Esophagus squamous epithelium (tissue), 5 donors: ENCODE measurements at regions not wholly inside any gene's neighbourhood (a gene's known extent, or its start where the extent isn't known, plus 50 kb on each side); places are given as distances from the start of the nearest gene placed in this dataset.

Experiments used
- DNase-seq: peaks from one replicate; lab custom pipeline; 2025; lab: John Stamatoyannopoulos, UW
- H3K27ac ChIP-seq, 4 donors: fragments of 200-600 bp; sonication (generic); one replicate each; pipeline ENCODE4 v1.5.1; 2016 to 2019; ENCODE audit warnings: mild to moderate bottlenecking in 1 of 4
- H3K27me3 ChIP-seq, 4 donors: fragments of 200-600 bp; sonication (generic); 1 replicate in 3 of 4; 2 replicates in 1 of 4; pipeline versions ENCODE4 v1.5.1 to v1.6.0; 2017 to 2021; ENCODE audit warnings: antibody characterized with exemption in 1 of 4
- H3K36me3 ChIP-seq, 3 donors: fragments of 200-600 bp; sonication (generic); one replicate each; pipeline ENCODE4 v1.5.1; 2016 to 2019
- H3K4me1 ChIP-seq, 3 donors: fragments of 200-600 bp; sonication (generic); one replicate each; pipeline ENCODE4 v1.5.1; 2017 to 2019
- H3K4me3 ChIP-seq, 4 donors: fragments of 200-600 bp; sonication (generic); 1 replicate in 3 of 4; 2 replicates in 1 of 4; pipeline ENCODE4 v1.5.1; 2016 to 2019; ENCODE audit warnings: mild to moderate bottlenecking in 2 of 4, moderate library complexity in 1 of 4
- H3K9me3 ChIP-seq, 3 donors: fragments of 200-600 bp; sonication (generic); one replicate each; pipeline ENCODE4 v1.5.1; 2016 to 2019
- CTCF ChIP-seq, 6 experiments: fragments of 450-650 bp in 4 of 6; fragments of 200-600 bp in 2 of 6; sonication (generic) in 2 of 6; IDR thresholded peaks; one replicate each; pipeline ENCODE4 v1.5.1; 2016 to 2019; ENCODE audit warnings: antibody characterized with exemption in 6 of 6, mild to moderate bottlenecking in 4 of 6, moderate library complexity in 4 of 6
- POLR2A ChIP-seq, 4 donors: fragments of 450-650 bp; IDR thresholded peaks; one replicate each; pipeline ENCODE4 v1.6.1; 2017; ENCODE audit warnings: antibody characterized with exemption in 4 of 4, mild to moderate bottlenecking in 4 of 4, moderate library complexity in 3 of 4
- WGBS, 2 donors: methylation state at CpG; one replicate each; pipeline ENCODE4 v1.1.5; 2018; 5-methylcytosine and 5-hydroxymethylcytosine counted together
- intact Hi-C: fragments of 100-400 bp; cut with DNase I; formaldehyde crosslinking; loops from one replicate; pipeline ENCODE4 v1.15.0; 2022
- donor health status: DM: yes; HTN: yes; CAD: no.

- Histone ChIP-seq H3K36me3 (no peaks in the 10 kb centered on the region), H3K9me3 (no peaks in the 10 kb centered on the region), H3K4me1 (peaks cover 0 to 14% (median 0%) of the 10 kb centered on the region in 3 donors), H3K27ac (no peak overlapping the region), H3K27me3 (peaks cover 0 to 58% (median 0%) of the 10 kb centered on the region in 4 donors), H3K4me3 (no peak overlapping the region)
- intact Hi-C loops: no loop called here
- no peak for DNase-seq
- WGBS, 2 donors: 42 to 53% methylated on average over 2 of the region's 2 CpGs
- TF ChIP-seq POLR2A (IDR thresholded peaks at IDR 0.05) (no peak), CTCF (IDR thresholded peaks at IDR 0.05) (no peak)
Measured at GRCh38 chr15:69624155-69624520, 171.5 kb downstream of the RPLP1 start.

- no peaks in the 10 kb centered on the region for H3K36me3 ChIP-seq
- H3K9me3 ChIP-seq: no peaks in the 10 kb centered on the region
- no peak for TF ChIP-seq CTCF (IDR thresholded peaks at IDR 0.05)
- no peak for TF ChIP-seq POLR2A (IDR thresholded peaks at IDR 0.05)
- H3K27ac ChIP-seq: no peak overlapping the region
- peaks cover 0 to 63% (median 0%) of the 10 kb centered on the region in 4 donors for H3K27me3 ChIP-seq
- H3K4me3 ChIP-seq: no peak overlapping the region
- no peak for DNase-seq
- intact Hi-C loops: no loop called here
- H3K4me1 ChIP-seq: peaks cover 0 to 14% (median 0%) of the 10 kb centered on the region in 3 donors
- WGBS, 2 donors: 83 to 100% methylated on average over 1 of the region's 3 CpGs
Measured at GRCh38 chr15:69624816-69625215, 172.2 kb downstream of the RPLP1 start.

GRCh38 chr15:69625328-69625727 is 172.7 kb downstream of the RPLP1 start:
- Histone ChIP-seq H3K27ac (no peak overlapping the region), H3K4me3 (no peak overlapping the region), H3K27me3 (peaks cover 0 to 68% (median 0%) of the 10 kb centered on the region in 4 donors), H3K36me3 (no peaks in the 10 kb centered on the region), H3K4me1 (peaks cover 0 to 14% (median 0%) of the 10 kb centered on the region in 3 donors), H3K9me3 (no peaks in the 10 kb centered on the region)
- TF ChIP-seq CTCF (IDR thresholded peaks at IDR 0.05): no peak
- TF ChIP-seq POLR2A (IDR thresholded peaks at IDR 0.05): no peak
- 69 to 90% methylated on average over 1 to 2 of the region's 2 CpGs for WGBS, 2 donors
- DNase-seq: no peak
- intact Hi-C loops: no loop called here

- Histone ChIP-seq H3K4me3 (no peak overlapping the region), H3K9me3 (no peaks in the 10 kb centered on the region), H3K4me1 (peaks cover 0 to 14% (median 0%) of the 10 kb centered on the region in 3 donors), H3K27me3 (peaks cover 0 to 78% (median 0%) of the 10 kb centered on the region in 4 donors), H3K27ac (no peak overlapping the region), H3K36me3 (no peaks in the 10 kb centered on the region)
- DNase-seq: no peak
- WGBS, 2 donors: 89 to 90% methylated on average over 9 to 11 of the region's 11 CpGs
- intact Hi-C loops: no loop called here
- no peak for TF ChIP-seq POLR2A (IDR thresholded peaks at IDR 0.05)
- TF ChIP-seq CTCF (IDR thresholded peaks at IDR 0.05): no peak
Measured at GRCh38 chr15:69626095-69627066, 173.8 kb downstream of the RPLP1 start.

GRCh38 chr15:69627548-69628158 is 175.0 kb downstream of the RPLP1 start:
- Histone ChIP-seq H3K9me3 (no peaks in the 10 kb centered on the region), H3K4me3 (no peak overlapping the region), H3K27ac (no peak overlapping the region), H3K36me3 (no peaks in the 10 kb centered on the region), H3K27me3 (peaks cover 0 to 84% (median 0%) of the 10 kb centered on the region in 4 donors), H3K4me1 (peaks cover 0 to 14% (median 0%) of the 10 kb centered on the region in 3 donors)
- DNase-seq: no peak
- WGBS, 2 donors: 82 to 86% methylated on average over 4 of the region's 5 CpGs
- no peak for TF ChIP-seq CTCF (IDR thresholded peaks at IDR 0.05)
- TF ChIP-seq POLR2A (IDR thresholded peaks at IDR 0.05): no peak
- intact Hi-C loops: no loop called here
